Osteoblast (primary cell): ENCODE measurements at regions not wholly inside any gene's neighbourhood (a gene's known extent, or its start where the extent isn't known, plus 50 kb on each side); places are given as distances from the start of the nearest gene placed in this dataset.

Experiments used
- DNase-seq: peaks from one replicate; pipeline ENCODE4 v3.0.0; 2011; ENCODE audit warnings: low spot score, mixed read lengths; ENCODE audit not compliant: insufficient read length; ENCODE audit errors: missing footprints
- H2AFZ ChIP-seq: 2 replicates; pipeline ENCODE4 v1.6.0; 2011; ENCODE audit warnings: mild to moderate bottlenecking, low read length
- H3K27ac ChIP-seq: 2 replicates; pipeline ENCODE4 v1.5.1; 2011; ENCODE audit warnings: mild to moderate bottlenecking, low read depth, low read length, moderate library complexity
- H3K27me3 ChIP-seq: 2 replicates; pipeline ENCODE4 v1.6.0; 2012; ENCODE audit warnings: mild to moderate bottlenecking, control low read depth, inconsistent platforms, low read length, moderate library complexity; ENCODE audit not compliant: insufficient read depth
- H3K36me3 ChIP-seq: 2 replicates; pipeline ENCODE4 v1.5.1; 2011; ENCODE audit warnings: mild to moderate bottlenecking, low read length, control low read depth, moderate library complexity; ENCODE audit not compliant: insufficient read depth
- H3K4me1 ChIP-seq: 2 replicates; pipeline ENCODE4 v1.5.1; 2011; ENCODE audit warnings: mild to moderate bottlenecking, low read length, control low read depth, moderate library complexity; ENCODE audit not compliant: insufficient read depth
- H3K4me2 ChIP-seq: 2 replicates; pipeline ENCODE4 v1.6.0; 2011; ENCODE audit warnings: mild to moderate bottlenecking, low read length; ENCODE audit not compliant: insufficient read depth
- H3K4me3 ChIP-seq: fragments of 200-600 bp; sonication (generic); 3 replicates; pipeline ENCODE4 v1.5.1; 2012; ENCODE audit warnings: mild to moderate bottlenecking, low read length, inconsistent platforms; ENCODE audit not compliant: insufficient read depth
- H3K79me2 ChIP-seq: 2 replicates; pipeline ENCODE4 v1.6.0; 2012; ENCODE audit warnings: mild to moderate bottlenecking, low read length, control low read depth, inconsistent platforms; ENCODE audit not compliant: insufficient read depth
- H3K9me3 ChIP-seq: 2 replicates; pipeline ENCODE4 v1.5.1; 2011; ENCODE audit warnings: low read depth, low read length, control low read depth
- H4K20me1 ChIP-seq: 2 replicates; pipeline ENCODE4 v1.6.0; 2012; ENCODE audit warnings: mild to moderate bottlenecking, low read length, control low read depth; ENCODE audit not compliant: insufficient read depth
- TF ChIP-seq, protein P1 (sequence below): IDR thresholded peaks from 2 replicates; pipeline ENCODE4 v1.5.1; 2011; ENCODE audit warnings: mild to moderate bottlenecking, low read depth, low read length, moderate library complexity; ENCODE audit errors: extremely low read depth

DNA sequence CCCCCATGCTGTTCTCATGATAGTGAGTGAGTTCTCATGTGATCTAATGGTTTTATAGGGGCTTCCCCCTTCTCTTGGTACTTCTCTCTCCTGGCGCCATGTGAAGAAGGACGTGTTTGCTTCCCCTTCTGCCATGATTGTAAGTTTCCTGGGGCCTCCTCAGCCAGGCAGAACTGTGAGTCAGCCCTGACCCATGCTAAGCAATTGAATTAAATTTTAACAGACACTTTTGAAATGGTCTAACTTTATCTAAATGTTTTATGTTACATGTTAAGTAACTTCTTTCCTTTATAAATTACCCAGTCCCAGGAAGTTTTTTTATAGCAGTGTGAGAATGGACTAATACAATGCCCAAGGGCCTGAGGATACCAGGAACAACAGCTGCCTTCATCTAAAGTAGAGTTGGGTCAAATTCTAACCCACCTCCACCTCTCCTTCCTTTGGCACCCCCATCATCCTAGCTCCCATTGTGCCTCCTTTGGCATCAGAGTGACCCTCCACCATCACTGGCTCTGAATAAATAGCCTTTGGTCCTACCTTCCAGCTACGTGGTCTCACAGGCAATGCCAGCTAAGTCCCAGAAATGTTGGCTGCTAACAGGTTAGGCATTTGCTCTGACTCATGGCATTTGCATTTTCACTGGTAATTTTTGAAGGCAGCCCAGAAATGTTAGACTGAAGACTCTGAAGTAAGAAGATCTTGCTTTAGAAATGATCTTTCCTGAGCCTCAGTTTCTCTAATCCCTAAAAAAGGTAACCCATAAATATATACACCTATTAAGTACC lies 182.1 kb downstream of the MOSPD2 start:
- no peak overlapping the region for H3K4me3 ChIP-seq
- no peaks in the 10 kb centered on the region for H3K36me3 ChIP-seq
- no peak for DNase-seq
- no peak overlapping the region for H2AFZ ChIP-seq
- H3K4me1 ChIP-seq = no peaks in the 10 kb centered on the region
- no peaks in the 10 kb centered on the region for H4K20me1 ChIP-seq
- no peaks in the 10 kb centered on the region for H3K27me3 ChIP-seq
- no peak overlapping the region for H3K4me2 ChIP-seq
- H3K79me2 ChIP-seq = no peaks in the 10 kb centered on the region
- peaks cover 2% of the 10 kb centered on the region for H3K9me3 ChIP-seq
- TF ChIP-seq, protein P1, sequence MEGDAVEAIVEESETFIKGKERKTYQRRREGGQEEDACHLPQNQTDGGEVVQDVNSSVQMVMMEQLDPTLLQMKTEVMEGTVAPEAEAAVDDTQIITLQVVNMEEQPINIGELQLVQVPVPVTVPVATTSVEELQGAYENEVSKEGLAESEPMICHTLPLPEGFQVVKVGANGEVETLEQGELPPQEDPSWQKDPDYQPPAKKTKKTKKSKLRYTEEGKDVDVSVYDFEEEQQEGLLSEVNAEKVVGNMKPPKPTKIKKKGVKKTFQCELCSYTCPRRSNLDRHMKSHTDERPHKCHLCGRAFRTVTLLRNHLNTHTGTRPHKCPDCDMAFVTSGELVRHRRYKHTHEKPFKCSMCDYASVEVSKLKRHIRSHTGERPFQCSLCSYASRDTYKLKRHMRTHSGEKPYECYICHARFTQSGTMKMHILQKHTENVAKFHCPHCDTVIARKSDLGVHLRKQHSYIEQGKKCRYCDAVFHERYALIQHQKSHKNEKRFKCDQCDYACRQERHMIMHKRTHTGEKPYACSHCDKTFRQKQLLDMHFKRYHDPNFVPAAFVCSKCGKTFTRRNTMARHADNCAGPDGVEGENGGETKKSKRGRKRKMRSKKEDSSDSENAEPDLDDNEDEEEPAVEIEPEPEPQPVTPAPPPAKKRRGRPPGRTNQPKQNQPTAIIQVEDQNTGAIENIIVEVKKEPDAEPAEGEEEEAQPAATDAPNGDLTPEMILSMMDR = no peak
- H3K27ac ChIP-seq = no peak overlapping the region

DNA sequence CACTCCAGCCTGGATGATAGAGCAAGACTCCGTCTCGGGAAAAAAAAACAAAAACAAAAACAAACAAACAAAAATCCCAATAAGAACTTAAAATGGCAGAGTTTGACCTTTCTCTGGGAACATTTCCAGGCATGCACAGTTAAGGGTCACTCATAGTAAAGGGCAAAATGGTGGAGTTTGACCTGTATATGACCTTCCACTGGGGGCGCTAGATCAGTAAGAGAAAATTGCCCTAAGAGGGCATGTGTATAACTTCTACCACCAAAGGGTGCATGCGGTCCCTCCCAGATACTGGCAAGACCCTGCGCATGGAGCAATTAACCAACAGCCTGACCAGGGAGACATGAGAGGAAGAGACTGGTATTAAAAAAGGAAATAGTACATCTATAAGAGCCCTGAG lies 177.2 kb downstream of the MOSPD2 start:
- Histone ChIP-seq H3K27me3 (no peaks in the 10 kb centered on the region), H3K79me2 (no peaks in the 10 kb centered on the region), H3K4me1 (no peaks in the 10 kb centered on the region), H3K4me3 (no peak overlapping the region), H4K20me1 (no peaks in the 10 kb centered on the region), H3K4me2 (no peak overlapping the region), H3K27ac (no peak overlapping the region), H2AFZ (no peak overlapping the region), H3K36me3 (no peaks in the 10 kb centered on the region), H3K9me3 (peaks cover 2% of the 10 kb centered on the region)
- TF ChIP-seq, protein P1 = no peak
- DNase-seq = no peak

DNA sequence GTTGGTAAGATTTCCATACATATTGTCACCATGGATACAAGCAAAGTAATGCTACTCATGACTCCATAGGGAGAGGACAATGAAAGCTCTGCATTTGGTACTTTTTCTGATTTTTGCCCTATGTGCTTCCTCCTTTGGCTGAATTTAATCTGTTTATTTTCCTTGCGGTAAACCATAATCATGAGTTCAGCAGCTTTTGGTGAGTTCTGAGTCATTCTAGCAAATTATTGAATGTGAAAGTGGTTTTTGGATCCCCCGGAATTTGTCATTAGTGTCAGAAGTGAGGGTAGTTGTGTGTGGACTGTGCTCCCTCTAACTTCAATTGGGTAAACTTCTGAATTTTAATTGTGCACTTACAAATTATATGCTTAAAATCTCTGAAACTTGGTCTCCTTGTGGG lies 170.3 kb downstream of the MOSPD2 start:
- Histone ChIP-seq H3K27me3 (no peaks in the 10 kb centered on the region), H2AFZ (no peak overlapping the region), H3K79me2 (no peaks in the 10 kb centered on the region), H3K36me3 (no peaks in the 10 kb centered on the region), H3K9me3 (no peaks in the 10 kb centered on the region), H4K20me1 (no peaks in the 10 kb centered on the region), H3K4me1 (no peaks in the 10 kb centered on the region), H3K27ac (no peak overlapping the region), H3K4me2 (no peak overlapping the region), H3K4me3 (no peak overlapping the region)
- DNase-seq = no peak
- TF ChIP-seq, protein P1 = no peak

GRCh38 chrX:15033917-15034316 lies 160.7 kb downstream of the MOSPD2 start:
- no peak overlapping the region for H3K4me3 ChIP-seq
- H3K9me3 ChIP-seq = no peaks in the 10 kb centered on the region
- H3K4me1 ChIP-seq = no peaks in the 10 kb centered on the region
- H3K4me2 ChIP-seq = no peak overlapping the region
- H3K36me3 ChIP-seq = no peaks in the 10 kb centered on the region
- H2AFZ ChIP-seq = no peak overlapping the region
- DNase-seq = no peak
- H3K27me3 ChIP-seq = no peaks in the 10 kb centered on the region
- H4K20me1 ChIP-seq = no peaks in the 10 kb centered on the region
- H3K27ac ChIP-seq = no peak overlapping the region
- TF ChIP-seq, protein P1 = no peak
- H3K79me2 ChIP-seq = no peaks in the 10 kb centered on the region
